ENCODE measurements at regions not wholly inside any gene's neighbourhood (a gene's known extent, or its start where the extent isn't known, plus 50 kb on each side); places are given as distances from the start of the nearest gene placed in this dataset.

DNA sequence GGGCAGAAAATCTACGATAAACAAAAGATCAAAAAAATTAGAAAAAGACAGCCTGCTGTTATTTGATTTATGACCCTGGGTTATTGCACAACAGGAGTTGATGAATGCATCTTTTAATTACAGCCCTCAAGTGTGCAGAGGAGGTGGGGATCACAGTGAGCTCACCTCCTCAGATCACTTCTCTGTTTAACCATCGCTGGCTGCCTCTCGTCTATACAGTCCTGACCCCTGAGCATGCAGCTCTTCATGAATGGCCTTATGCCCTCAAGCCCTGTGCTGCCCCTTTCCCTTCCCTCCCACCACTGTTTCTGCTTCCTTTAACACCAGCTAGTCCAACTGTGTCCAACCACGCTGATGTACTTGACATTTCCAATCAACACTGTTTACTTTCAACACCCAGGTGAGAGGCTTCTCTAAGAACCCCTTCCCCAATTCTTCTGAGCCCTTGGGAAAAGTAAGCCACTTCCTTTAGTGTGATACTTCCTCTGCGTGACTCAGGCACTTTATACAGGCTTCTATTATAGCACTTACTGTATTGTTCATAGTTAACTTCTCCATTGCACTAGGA, 60.6 kb upstream of the RIPOR2 start:
- no peak for TF ChIP-seq POLR2A (IDR thresholded peaks at IDR 0.05)
- TF ChIP-seq, protein P1, sequence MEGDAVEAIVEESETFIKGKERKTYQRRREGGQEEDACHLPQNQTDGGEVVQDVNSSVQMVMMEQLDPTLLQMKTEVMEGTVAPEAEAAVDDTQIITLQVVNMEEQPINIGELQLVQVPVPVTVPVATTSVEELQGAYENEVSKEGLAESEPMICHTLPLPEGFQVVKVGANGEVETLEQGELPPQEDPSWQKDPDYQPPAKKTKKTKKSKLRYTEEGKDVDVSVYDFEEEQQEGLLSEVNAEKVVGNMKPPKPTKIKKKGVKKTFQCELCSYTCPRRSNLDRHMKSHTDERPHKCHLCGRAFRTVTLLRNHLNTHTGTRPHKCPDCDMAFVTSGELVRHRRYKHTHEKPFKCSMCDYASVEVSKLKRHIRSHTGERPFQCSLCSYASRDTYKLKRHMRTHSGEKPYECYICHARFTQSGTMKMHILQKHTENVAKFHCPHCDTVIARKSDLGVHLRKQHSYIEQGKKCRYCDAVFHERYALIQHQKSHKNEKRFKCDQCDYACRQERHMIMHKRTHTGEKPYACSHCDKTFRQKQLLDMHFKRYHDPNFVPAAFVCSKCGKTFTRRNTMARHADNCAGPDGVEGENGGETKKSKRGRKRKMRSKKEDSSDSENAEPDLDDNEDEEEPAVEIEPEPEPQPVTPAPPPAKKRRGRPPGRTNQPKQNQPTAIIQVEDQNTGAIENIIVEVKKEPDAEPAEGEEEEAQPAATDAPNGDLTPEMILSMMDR (IDR thresholded peaks at IDR 0.05), result no peak
- TF ChIP-seq POLR2AphosphoS5 (IDR thresholded peaks at IDR 0.05), result no peak
